B cell (primary cell): ENCODE measurements at regions not wholly inside any gene's neighbourhood (a gene's known extent, or its start where the extent isn't known, plus 50 kb on each side); places are given as distances from the start of the nearest gene placed in this dataset.

Experiments used
- ATAC-seq: fragments of 200-7000 bp; cut with Tn5 transposase; one replicate; pipeline ENCODE4 v1.10.0; 2021; ENCODE audit warnings: low read depth, mild to moderate bottlenecking, moderate number of reproducible peaks, moderate library complexity
- CTCF ChIA-PET: fragments of 350-600 bp; sonication (Branson Sonifier 250); formaldehyde crosslinking; loops from one replicate; lab custom pipeline; 2021; ENCODE audit warnings: antibody characterized with exemption, inconsistent platforms; lab: Charles Lee
- POLR2A ChIA-PET: fragments of 350-600 bp; sonication (Branson Sonifier 250); formaldehyde crosslinking; loops from one replicate; lab custom pipeline; 2021; ENCODE audit warnings: antibody characterized with exemption; lab: Charles Lee
- DNase-seq: peaks from one replicate; pipeline ENCODE4 v3.0.0; 2013
- H2AFZ ChIP-seq: 2 replicates; pipeline ENCODE4 v1.6.1; 2012; ENCODE audit warnings: mild to moderate bottlenecking, low read depth, low read length; ENCODE audit not compliant: insufficient read depth, poor library complexity, severe bottlenecking
- H3K27ac ChIP-seq, 2 donors: 1 replicate in 1 of 2; 2 replicates in 1 of 2; pipeline ENCODE4 v1.5.1; 2012 to 2013; ENCODE audit warnings: low read length in 2 of 2, mild to moderate bottlenecking in 2 of 2, moderate library complexity in 1 of 2
- H3K27me3 ChIP-seq, 4 experiments: fragments of 200-600 bp in 1 of 4; sonication (generic) in 1 of 4; replicated peaks in 1 of 4; 1 replicate in 2 of 4; 2 replicates in 2 of 4; pipeline versions ENCODE4 v1.6.1 to v1.7.0; 2013 to 2016; ENCODE audit warnings: low read length in 3 of 4, mild to moderate bottlenecking in 2 of 4, mixed read lengths in 1 of 4, moderate library complexity in 1 of 4; ENCODE audit not compliant: insufficient read depth in 4 of 4, control insufficient read depth in 3 of 4; ENCODE audit errors: control extremely low read depth in 1 of 4
- H3K36me3 ChIP-seq, 2 experiments: replicated peaks in 1 of 2; 1 replicate in 1 of 2; 2 replicates in 1 of 2; pipeline versions ENCODE4 v1.6.1 to v1.7.1; 2013; ENCODE audit warnings: low read length in 1 of 2; ENCODE audit not compliant: insufficient read depth in 2 of 2, control insufficient read depth in 1 of 2; ENCODE audit errors: control extremely low read depth in 1 of 2, extremely low read depth in 1 of 2
- H3K4me1 ChIP-seq, 2 donors: fragments of 200-600 bp in 1 of 2; sonication (generic) in 1 of 2; 1 replicate in 1 of 2; 2 replicates in 1 of 2; pipeline versions ENCODE4 v1.5.1 to v1.6.1; 2013 to 2017; ENCODE audit warnings: low read length in 2 of 2; ENCODE audit not compliant: control insufficient read depth in 2 of 2, insufficient read depth in 2 of 2
- H3K4me2 ChIP-seq: replicated peaks from 2 replicates; pipeline ENCODE3; 2012; ENCODE audit warnings: mild to moderate bottlenecking, low read depth, low read length; ENCODE audit not compliant: poor library complexity, severe bottlenecking
- H3K4me3 ChIP-seq, 5 experiments: fragments of 200-600 bp in 1 of 5; sonication (generic) in 1 of 5; 1 replicate in 3 of 5; 2 replicates in 2 of 5; pipeline versions ENCODE4 v1.5.1 to v1.7.0; 2011 to 2016; ENCODE audit warnings: low read length in 4 of 5, mild to moderate bottlenecking in 4 of 5, low read depth in 2 of 5, control low read depth in 1 of 5, moderate library complexity in 1 of 5; ENCODE audit not compliant: insufficient read depth in 1 of 5; ENCODE audit errors: control extremely low read depth in 1 of 5, extremely low read depth in 1 of 5
- H3K79me2 ChIP-seq: fragments of 200-600 bp; sonication (generic); one replicate; pipeline ENCODE4 v1.6.0; 2016; ENCODE audit warnings: low read length; ENCODE audit not compliant: control insufficient read depth, insufficient read depth
- H3K9ac ChIP-seq: fragments of 200-600 bp; sonication (generic); 2 replicates; pipeline ENCODE4 v1.6.1; 2017; ENCODE audit warnings: mild to moderate bottlenecking, low read length, moderate library complexity
- H3K9me3 ChIP-seq, 3 donors: one replicate each; pipeline versions ENCODE4 v1.6.1 to v1.7.1; 2013; ENCODE audit warnings: low read length in 2 of 3; ENCODE audit not compliant: control insufficient read depth in 2 of 3, insufficient read depth in 1 of 3; ENCODE audit errors: control extremely low read depth in 1 of 3
- H4K20me1 ChIP-seq: 2 replicates; pipeline ENCODE4 v1.6.0; 2012; ENCODE audit warnings: mild to moderate bottlenecking, low read length; ENCODE audit not compliant: insufficient read depth, control insufficient read depth, poor library complexity, severe bottlenecking
- H3K27ac Mint-ChIP-seq: one replicate; pipeline ENCODE4 v1.8.0; 2021; ENCODE audit warnings: mixed read lengths
- H3K27me3 Mint-ChIP-seq: one replicate; pipeline ENCODE4 v1.8.0; 2021; ENCODE audit warnings: mixed read lengths
- H3K4me1 Mint-ChIP-seq: one replicate; pipeline ENCODE4 v1.8.0; 2021; ENCODE audit warnings: mixed read lengths
- H3K4me3 Mint-ChIP-seq: one replicate; pipeline ENCODE4 v1.8.0; 2021; ENCODE audit warnings: mixed read lengths
- H3K9me3 Mint-ChIP-seq: one replicate; pipeline ENCODE4 v1.8.0; 2022; ENCODE audit warnings: mixed read lengths; ENCODE audit not compliant: insufficient read depth
- EZH2 ChIP-seq: IDR thresholded peaks from 2 replicates; pipeline ENCODE4 v1.6.1; 2012; ENCODE audit warnings: borderline replicate concordance, low read depth, mild to moderate bottlenecking, moderate library complexity, low read length; ENCODE audit not compliant: insufficient read depth, poor library complexity, severe bottlenecking
- WGBS: methylation state at CpG from one replicate; pipeline ENCODE4 v1.1.5; 2013; ENCODE audit warnings: missing lambda C conversion rate; ENCODE audit not compliant: insufficient coverage; 5-methylcytosine and 5-hydroxymethylcytosine counted together
- intact Hi-C: fragments of 100-400 bp; cut with micrococcal nuclease; formaldehyde crosslinking; loops from one replicate; pipeline ENCODE4 v1.10.0; 2022
- TF ChIP-seq, protein P1 (sequence below): fragments of 200-600 bp; IDR thresholded peaks from one replicate; pipeline ENCODE4 v1.8.0; 2022; ENCODE audit warnings: antibody characterized with exemption, mild to moderate bottlenecking

DNA sequence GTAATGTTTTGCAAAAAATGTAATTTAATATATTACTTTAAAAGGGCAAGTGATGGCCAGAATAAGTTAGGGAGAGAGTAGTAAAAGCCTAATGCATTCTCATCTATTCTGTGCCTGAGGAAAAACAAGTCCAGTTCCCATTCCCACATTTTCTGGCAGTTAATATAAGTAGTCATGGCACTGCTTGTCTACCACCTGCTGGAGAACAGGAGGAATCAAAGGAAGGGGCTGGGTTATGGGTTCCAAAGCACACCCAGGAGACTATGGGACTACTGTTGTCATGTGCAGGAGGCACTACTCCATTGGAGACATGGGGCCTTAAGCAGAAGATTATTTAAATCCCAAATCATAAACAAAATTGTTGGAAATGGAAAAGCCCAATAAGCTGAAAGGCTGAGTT, 2618.6 kb downstream of the ARAP2 start:
- Histone ChIP-seq H3K4me2 (no peak overlapping the region), H3K27ac (no peak overlapping the region), H3K9me3 (no peaks in the 10 kb centered on the region), H4K20me1 (no peaks in the 10 kb centered on the region), H3K36me3 (no peaks in the 10 kb centered on the region), H3K27me3 (no peaks in the 10 kb centered on the region), H3K4me1 (no peaks in the 10 kb centered on the region), H2AFZ (no peak overlapping the region), H3K4me3 (no peak overlapping the region), H3K79me2 (no peaks in the 10 kb centered on the region), H3K9ac (no peak overlapping the region)
- H3K27me3 Mint-ChIP-seq: no peaks in the 10 kb centered on the region
- no peak for TF ChIP-seq EZH2
- TF ChIP-seq, protein P1, sequence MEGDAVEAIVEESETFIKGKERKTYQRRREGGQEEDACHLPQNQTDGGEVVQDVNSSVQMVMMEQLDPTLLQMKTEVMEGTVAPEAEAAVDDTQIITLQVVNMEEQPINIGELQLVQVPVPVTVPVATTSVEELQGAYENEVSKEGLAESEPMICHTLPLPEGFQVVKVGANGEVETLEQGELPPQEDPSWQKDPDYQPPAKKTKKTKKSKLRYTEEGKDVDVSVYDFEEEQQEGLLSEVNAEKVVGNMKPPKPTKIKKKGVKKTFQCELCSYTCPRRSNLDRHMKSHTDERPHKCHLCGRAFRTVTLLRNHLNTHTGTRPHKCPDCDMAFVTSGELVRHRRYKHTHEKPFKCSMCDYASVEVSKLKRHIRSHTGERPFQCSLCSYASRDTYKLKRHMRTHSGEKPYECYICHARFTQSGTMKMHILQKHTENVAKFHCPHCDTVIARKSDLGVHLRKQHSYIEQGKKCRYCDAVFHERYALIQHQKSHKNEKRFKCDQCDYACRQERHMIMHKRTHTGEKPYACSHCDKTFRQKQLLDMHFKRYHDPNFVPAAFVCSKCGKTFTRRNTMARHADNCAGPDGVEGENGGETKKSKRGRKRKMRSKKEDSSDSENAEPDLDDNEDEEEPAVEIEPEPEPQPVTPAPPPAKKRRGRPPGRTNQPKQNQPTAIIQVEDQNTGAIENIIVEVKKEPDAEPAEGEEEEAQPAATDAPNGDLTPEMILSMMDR: no peak
- H3K27ac Mint-ChIP-seq: no peak overlapping the region
- peaks cover 9% of the 10 kb centered on the region for H3K9me3 Mint-ChIP-seq
- intact Hi-C loops: no loop called here
- no peak overlapping the region for H3K4me3 Mint-ChIP-seq
- ATAC-seq (no peak), DNase-seq (no peak)
- no peaks in the 10 kb centered on the region for H3K4me1 Mint-ChIP-seq
- ChIA-PET POLR2A (no interaction called here), CTCF (no interaction called here)

DNA sequence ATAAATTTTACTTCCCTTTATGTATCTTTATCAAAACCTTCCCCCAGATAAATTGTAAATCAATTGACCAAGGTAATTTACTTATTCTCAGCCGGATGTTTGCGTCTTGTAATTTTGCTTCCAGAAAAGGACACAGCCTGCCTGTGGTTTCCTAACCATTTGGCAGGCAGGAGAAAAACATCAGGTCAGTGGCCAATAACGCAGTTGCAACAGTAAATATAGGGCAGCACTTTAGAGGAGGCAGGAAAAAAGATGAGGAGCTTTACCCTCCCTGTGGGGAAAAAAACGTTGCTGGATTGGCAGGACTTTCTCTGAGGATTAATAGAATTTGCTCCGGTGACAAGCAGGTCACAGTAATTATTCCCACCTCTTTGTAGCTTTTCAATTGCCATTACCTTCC, 2618.1 kb downstream of the ARAP2 start:
- Histone ChIP-seq H3K27ac (no peak overlapping the region), H3K9me3 (no peaks in the 10 kb centered on the region), H3K9ac (no peak overlapping the region), H3K4me2 (no peak overlapping the region), H3K27me3 (no peaks in the 10 kb centered on the region), H3K4me1 (no peaks in the 10 kb centered on the region), H3K79me2 (no peaks in the 10 kb centered on the region), H4K20me1 (no peaks in the 10 kb centered on the region), H2AFZ (no peak overlapping the region), H3K4me3 (no peak overlapping the region), H3K36me3 (no peaks in the 10 kb centered on the region)
- intact Hi-C loops: no loop called here
- ChIA-PET POLR2A (no interaction called here), CTCF (no interaction called here)
- no peak for TF ChIP-seq EZH2
- TF ChIP-seq, protein P1: no peak
- no peak overlapping the region for H3K27ac Mint-ChIP-seq
- no peaks in the 10 kb centered on the region for H3K27me3 Mint-ChIP-seq
- DNase-seq (no peak), ATAC-seq (no peak)
- 63% methylated on average over 1 of the region's 5 CpGs for WGBS
- no peaks in the 10 kb centered on the region for H3K4me1 Mint-ChIP-seq
- H3K9me3 Mint-ChIP-seq: peaks cover 9% of the 10 kb centered on the region
- H3K4me3 Mint-ChIP-seq: no peak overlapping the region
